HFFc6 (cell line): ENCODE measurements at regions not wholly inside any gene's neighbourhood (a gene's known extent, or its start where the extent isn't known, plus 50 kb on each side); places are given as distances from the start of the nearest gene placed in this dataset.
"Not testable (repeated sequence)": the region's sequence is repeated elsewhere in the genome, so short reads cannot be mapped to it uniquely, and the experiment has no call there.

ENCODE experiments used
- DNase-seq: peaks from one replicate; pipeline ENCODE4 v3.0.0-alpha.2; 2018
- H3K27ac Mint-ChIP-seq: 2 replicates; pipeline ENCODE4 v1.8.0; 2020; ENCODE audit warnings: mild to moderate bottlenecking, mixed read lengths
- H3K27me3 Mint-ChIP-seq: 2 replicates; pipeline ENCODE4 v1.8.0; 2021; ENCODE audit warnings: mild to moderate bottlenecking, moderate library complexity, mixed read lengths; ENCODE audit not compliant: insufficient read depth
- H3K36me3 Mint-ChIP-seq: 2 replicates; pipeline ENCODE4 v1.8.0; 2021; ENCODE audit warnings: low read depth, mixed read lengths
- H3K4me1 Mint-ChIP-seq: 2 replicates; pipeline ENCODE4 v1.8.0; 2020; ENCODE audit warnings: low read depth, mixed read lengths
- H3K4me3 Mint-ChIP-seq: 2 replicates; pipeline ENCODE4 v1.8.0; 2020; ENCODE audit warnings: mild to moderate bottlenecking, moderate library complexity, mixed read lengths
- H3K9me3 Mint-ChIP-seq: 2 replicates; pipeline ENCODE4 v1.8.0; 2020; ENCODE audit warnings: mild to moderate bottlenecking, mixed read lengths
- CTCF ChIP-seq: fragments of 200-600 bp; sonication (generic); IDR thresholded peaks from 2 replicates; pipeline ENCODE4 v1.5.0; 2021; ENCODE audit warnings: antibody characterized with exemption, mild to moderate bottlenecking

GRCh38 chr10:16049782-16050181 is 189.5 kb upstream of the MINDY3 start:
- H3K27ac Mint-ChIP-seq, result no peak overlapping the region
- H3K9me3 Mint-ChIP-seq, result peaks cover 34% of the 10 kb centered on the region
- peaks cover 4% of the 10 kb centered on the region; the same call in 1 of the 2 replicates for H3K36me3 Mint-ChIP-seq
- TF ChIP-seq CTCF, result no peak
- H3K4me3 Mint-ChIP-seq, result no peak overlapping the region
- no peaks in the 10 kb centered on the region for H3K27me3 Mint-ChIP-seq
- no peaks in the 10 kb centered on the region for H3K4me1 Mint-ChIP-seq
- DNase-seq, result no peak

GRCh38 chr10:16063350-16063749 is 203.0 kb upstream of the MINDY3 start:
- DNase-seq, result no peak
- Mint-ChIP-seq H3K27me3 (no peaks in the 10 kb centered on the region; the same call in 1 of the 2 replicates), H3K27ac (no peak overlapping the region), H3K4me3 (no peak overlapping the region), H3K36me3 (no peaks in the 10 kb centered on the region), H3K9me3 (peaks cover 25% of the 10 kb centered on the region), H3K4me1 (no peaks in the 10 kb centered on the region)
- no peak for TF ChIP-seq CTCF

- H3K9me3 Mint-ChIP-seq, result peaks cover 54% of the 10 kb centered on the region
- H3K27ac Mint-ChIP-seq, H3K36me3 Mint-ChIP-seq, H3K4me3 Mint-ChIP-seq, DNase-seq, H3K4me1 Mint-ChIP-seq, H3K27me3 Mint-ChIP-seq: not testable (repeated sequence)
Observed at GRCh38 chr10:16083551-16083950, 223.2 kb upstream of the MINDY3 start.

- DNase-seq, result no peak
Observed at GRCh38 chr10:16105082-16105481, 244.8 kb upstream of the MINDY3 start.

GRCh38 chr10:16116404-16117304 is 256.3 kb upstream of the MINDY3 start:
- H3K27me3 Mint-ChIP-seq, result peaks cover 2% of the 10 kb centered on the region; the same call in 1 of the 2 replicates
- TF ChIP-seq CTCF, result peak; percentile 45
- H3K4me1 Mint-ChIP-seq, result no peaks in the 10 kb centered on the region
- no peak overlapping the region for H3K27ac Mint-ChIP-seq
- no peak for DNase-seq
- H3K36me3 Mint-ChIP-seq, result no peaks in the 10 kb centered on the region
- no peak overlapping the region for H3K4me3 Mint-ChIP-seq
- peaks cover 47% of the 10 kb centered on the region for H3K9me3 Mint-ChIP-seq

More at GRCh38 chr10:16105082-16105481, 244.8 kb upstream of the MINDY3 start:
- TF ChIP-seq CTCF, result no peak
- Mint-ChIP-seq H3K27me3 (no peaks in the 10 kb centered on the region), H3K9me3 (peaks cover 40% of the 10 kb centered on the region), H3K4me3 (no peak overlapping the region), H3K4me1 (no peaks in the 10 kb centered on the region), H3K27ac (no peak overlapping the region), H3K36me3 (no peaks in the 10 kb centered on the region)

GRCh38 chr10:16117305-16117695 is 257.0 kb upstream of the MINDY3 start:
- no peak for DNase-seq
- Mint-ChIP-seq H3K4me3 (no peak overlapping the region), H3K9me3 (peaks cover 47% of the 10 kb centered on the region), H3K4me1 (no peaks in the 10 kb centered on the region), H3K27me3 (peaks cover 2% of the 10 kb centered on the region; the same call in 1 of the 2 replicates), H3K36me3 (no peaks in the 10 kb centered on the region), H3K27ac (no peak overlapping the region)
- TF ChIP-seq CTCF, result no peak
